Vagina (tissue), 2 donors: ENCODE measurements at regions not wholly inside any gene's neighbourhood (a gene's known extent, or its start where the extent isn't known, plus 50 kb on each side); places are given as distances from the start of the nearest gene placed in this dataset.
A peak's percentile ranks its signal among the peaks of the same experiment; 100 is the strongest.

Experiments used
- POLR2A ChIP-seq, 2 donors: fragments of 450-650 bp; IDR thresholded peaks; one replicate each; pipeline ENCODE4 v1.6.1; 2017; ENCODE audit warnings: antibody characterized with exemption in 2 of 2, mild to moderate bottlenecking in 2 of 2, moderate library complexity in 2 of 2
- POLR2AphosphoS5 ChIP-seq, 2 donors: sonication (generic); formaldehyde crosslinking; IDR thresholded peaks; one replicate each; pipeline ENCODE4 v1.9.0; 2017; ENCODE audit warnings: antibody characterized with exemption in 2 of 2, mild to moderate bottlenecking in 2 of 2, low read depth in 1 of 2; ENCODE audit not compliant: insufficient read depth in 1 of 2
- TF ChIP-seq, protein P1 (sequence below), 3 experiments: fragments of 450-650 bp in 2 of 3; fragments of 200-600 bp in 1 of 3; sonication (generic) in 1 of 3; IDR thresholded peaks; one replicate each; pipeline ENCODE4 v1.5.1; 2017 to 2019; ENCODE audit warnings: antibody characterized with exemption in 3 of 3, mild to moderate bottlenecking in 2 of 3, moderate library complexity in 2 of 3

GRCh38 chr2:71833855-71834560 is 313.7 kb downstream of the CYP26B1 start:
- TF ChIP-seq, protein P1, sequence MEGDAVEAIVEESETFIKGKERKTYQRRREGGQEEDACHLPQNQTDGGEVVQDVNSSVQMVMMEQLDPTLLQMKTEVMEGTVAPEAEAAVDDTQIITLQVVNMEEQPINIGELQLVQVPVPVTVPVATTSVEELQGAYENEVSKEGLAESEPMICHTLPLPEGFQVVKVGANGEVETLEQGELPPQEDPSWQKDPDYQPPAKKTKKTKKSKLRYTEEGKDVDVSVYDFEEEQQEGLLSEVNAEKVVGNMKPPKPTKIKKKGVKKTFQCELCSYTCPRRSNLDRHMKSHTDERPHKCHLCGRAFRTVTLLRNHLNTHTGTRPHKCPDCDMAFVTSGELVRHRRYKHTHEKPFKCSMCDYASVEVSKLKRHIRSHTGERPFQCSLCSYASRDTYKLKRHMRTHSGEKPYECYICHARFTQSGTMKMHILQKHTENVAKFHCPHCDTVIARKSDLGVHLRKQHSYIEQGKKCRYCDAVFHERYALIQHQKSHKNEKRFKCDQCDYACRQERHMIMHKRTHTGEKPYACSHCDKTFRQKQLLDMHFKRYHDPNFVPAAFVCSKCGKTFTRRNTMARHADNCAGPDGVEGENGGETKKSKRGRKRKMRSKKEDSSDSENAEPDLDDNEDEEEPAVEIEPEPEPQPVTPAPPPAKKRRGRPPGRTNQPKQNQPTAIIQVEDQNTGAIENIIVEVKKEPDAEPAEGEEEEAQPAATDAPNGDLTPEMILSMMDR (IDR thresholded peaks at IDR 0.05): no peak
- TF ChIP-seq POLR2A (IDR thresholded peaks at IDR 0.05) (no peak), POLR2AphosphoS5 (IDR thresholded peaks at IDR 0.05; ENCODE audit: insufficient read depth in 1 of 2, low read depth in 1 of 2) (peak in 1 of 2 donors; percentile 82)
